Tibial artery (tissue), 4 donors: ENCODE measurements at regions not wholly inside any gene's neighbourhood (a gene's known extent, or its start where the extent isn't known, plus 50 kb on each side); places are given as distances from the start of the nearest gene placed in this dataset.
A peak's percentile ranks its signal among the peaks of the same experiment; 100 is the strongest.

Experiments
- DNase-seq, 2 donors: peaks; one replicate each; pipeline ENCODE4 v3.0.0-alpha.2; 2019
- H3K27ac ChIP-seq, 2 donors: fragments of 200-600 bp; sonication (generic) in 1 of 2; 1 replicate in 1 of 2; 2 replicates in 1 of 2; pipeline ENCODE4 v1.5.1; 2018 to 2019; ENCODE audit warnings: mild to moderate bottlenecking in 1 of 2
- H3K27me3 ChIP-seq, 2 donors: fragments of 200-600 bp; sonication (generic) in 1 of 2; one replicate each; pipeline versions ENCODE4 v1.5.1 to v1.6.0; 2016 to 2019
- H3K36me3 ChIP-seq, 3 donors: fragments of 200-600 bp; sonication (generic) in 2 of 3; one replicate each; pipeline ENCODE4 v1.5.1; 2016 to 2019; ENCODE audit warnings: mild to moderate bottlenecking in 2 of 3
- H3K4me1 ChIP-seq, 4 donors: fragments of 200-600 bp; sonication (generic) in 2 of 4; 1 replicate in 3 of 4; 2 replicates in 1 of 4; pipeline ENCODE4 v1.5.1; 2016 to 2019
- H3K4me3 ChIP-seq, 2 donors: fragments of 200-600 bp; sonication (generic) in 1 of 2; 1 replicate in 1 of 2; 2 replicates in 1 of 2; pipeline ENCODE4 v1.5.1; 2018 to 2019; ENCODE audit warnings: mild to moderate bottlenecking in 2 of 2
- H3K9me3 ChIP-seq, 3 donors: fragments of 200-600 bp; sonication (generic) in 1 of 3; one replicate each; pipeline ENCODE4 v1.5.1; 2016 to 2019
- intact Hi-C: fragments of 100-400 bp; cut with DNase I; formaldehyde crosslinking; loops from one replicate; pipeline ENCODE4 v1.15.0; 2023; ENCODE audit warnings: low total_unique reads
- TF ChIP-seq, protein P1 (sequence below), 2 experiments: fragments of 200-600 bp in 1 of 2; fragments of 450-650 bp in 1 of 2; IDR thresholded peaks; one replicate each; pipeline ENCODE4 v1.5.1; 2017 to 2019; ENCODE audit warnings: antibody characterized with exemption in 2 of 2, mild to moderate bottlenecking in 1 of 2, moderate library complexity in 1 of 2

DNA sequence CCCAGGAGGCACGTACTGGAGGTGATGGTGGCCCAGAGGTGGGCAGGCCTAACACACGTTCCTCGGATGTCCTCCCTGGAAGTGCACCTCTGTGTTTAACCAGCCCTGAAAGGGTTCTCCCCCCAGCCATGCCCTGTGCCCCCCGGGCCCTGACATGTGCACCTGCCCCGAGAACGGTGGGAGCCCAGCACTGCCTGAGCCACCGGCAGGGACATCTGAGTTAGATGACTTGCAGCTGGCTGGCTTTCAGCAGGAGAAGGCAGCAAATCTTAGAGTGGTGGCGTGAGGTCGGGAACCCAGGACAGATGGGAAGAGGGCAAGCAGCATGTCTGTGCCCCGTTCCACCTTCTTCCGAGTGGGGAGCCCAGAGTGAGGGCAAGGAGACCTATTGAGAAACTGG, 291.8 kb downstream of the TCERG1L start:
- intact Hi-C loops: no loop called here

DNA sequence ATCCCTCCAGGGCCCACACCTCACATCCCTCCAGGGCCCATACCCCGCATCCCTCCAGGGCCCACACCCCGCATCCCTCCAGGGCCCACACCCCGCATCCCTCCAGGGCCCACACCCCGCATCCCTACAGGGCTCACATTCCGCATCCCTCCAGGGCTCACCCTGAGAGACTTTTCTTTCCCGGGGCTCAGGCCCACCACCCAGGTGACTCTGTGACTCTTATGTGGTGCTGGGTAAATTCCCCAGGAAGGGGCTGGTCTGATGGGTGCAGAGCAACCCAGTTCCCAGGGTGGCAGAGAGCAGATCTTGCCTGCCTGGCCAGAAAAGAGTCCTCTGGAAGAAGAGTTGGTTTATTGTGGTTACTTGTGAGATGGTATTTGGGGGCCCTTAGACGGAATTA, 290.7 kb downstream of the TCERG1L start:
- peaks cover 0 to 11% of the 10 kb centered on the region in 2 donors for H3K27me3 ChIP-seq
- DNase-seq: no peak
- intact Hi-C loops: no loop called here

More for the DNA sequence above, 291.8 kb downstream of the TCERG1L start:
- DNase-seq: peak in 1 of 2 donors; percentile 55
- H3K4me3 ChIP-seq: no peak overlapping the region
- H3K4me1 ChIP-seq: no peaks in the 10 kb centered on the region
- TF ChIP-seq, protein P1, sequence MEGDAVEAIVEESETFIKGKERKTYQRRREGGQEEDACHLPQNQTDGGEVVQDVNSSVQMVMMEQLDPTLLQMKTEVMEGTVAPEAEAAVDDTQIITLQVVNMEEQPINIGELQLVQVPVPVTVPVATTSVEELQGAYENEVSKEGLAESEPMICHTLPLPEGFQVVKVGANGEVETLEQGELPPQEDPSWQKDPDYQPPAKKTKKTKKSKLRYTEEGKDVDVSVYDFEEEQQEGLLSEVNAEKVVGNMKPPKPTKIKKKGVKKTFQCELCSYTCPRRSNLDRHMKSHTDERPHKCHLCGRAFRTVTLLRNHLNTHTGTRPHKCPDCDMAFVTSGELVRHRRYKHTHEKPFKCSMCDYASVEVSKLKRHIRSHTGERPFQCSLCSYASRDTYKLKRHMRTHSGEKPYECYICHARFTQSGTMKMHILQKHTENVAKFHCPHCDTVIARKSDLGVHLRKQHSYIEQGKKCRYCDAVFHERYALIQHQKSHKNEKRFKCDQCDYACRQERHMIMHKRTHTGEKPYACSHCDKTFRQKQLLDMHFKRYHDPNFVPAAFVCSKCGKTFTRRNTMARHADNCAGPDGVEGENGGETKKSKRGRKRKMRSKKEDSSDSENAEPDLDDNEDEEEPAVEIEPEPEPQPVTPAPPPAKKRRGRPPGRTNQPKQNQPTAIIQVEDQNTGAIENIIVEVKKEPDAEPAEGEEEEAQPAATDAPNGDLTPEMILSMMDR (IDR thresholded peaks at IDR 0.05): no peak
- H3K36me3 ChIP-seq: no peaks in the 10 kb centered on the region
- peaks cover 0 to 11% of the 10 kb centered on the region in 2 donors for H3K27me3 ChIP-seq
- no peak overlapping the region for H3K27ac ChIP-seq
- no peaks in the 10 kb centered on the region for H3K9me3 ChIP-seq

DNA sequence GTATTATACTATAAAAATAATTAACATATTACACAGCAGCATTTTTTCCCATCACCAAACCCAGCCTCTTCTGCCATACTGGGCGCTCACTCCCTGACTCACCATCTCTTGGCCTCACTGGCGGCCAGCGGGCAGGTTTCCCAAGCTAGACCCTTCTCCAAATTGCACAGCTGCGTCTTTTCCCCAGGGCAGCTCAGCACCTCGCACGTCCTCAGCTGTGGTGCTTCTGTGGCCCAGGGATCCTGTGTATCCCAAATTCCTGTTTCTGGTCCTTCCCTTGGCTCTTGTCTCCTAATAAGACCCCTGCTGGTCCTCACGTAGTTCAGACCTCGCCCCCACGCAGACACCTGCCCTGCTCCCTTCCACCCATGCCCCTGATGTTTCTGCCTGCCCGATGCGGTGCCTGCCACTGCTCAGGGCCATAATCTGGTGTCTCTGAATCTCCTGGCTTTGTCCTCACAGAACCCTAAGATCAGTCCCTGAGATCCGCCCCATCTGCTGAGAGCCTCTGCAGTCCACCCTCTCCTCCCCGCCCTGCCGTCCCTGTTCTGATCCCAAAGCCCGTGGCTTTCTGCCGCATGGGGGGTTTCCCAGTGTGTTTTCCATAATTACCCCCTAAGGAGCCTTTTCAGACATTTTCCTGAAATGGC, 290.1 kb downstream of the TCERG1L start:
- no peaks in the 10 kb centered on the region for H3K4me1 ChIP-seq
- H3K27ac ChIP-seq: no peak overlapping the region
- H3K27me3 ChIP-seq: peaks cover 0 to 11% of the 10 kb centered on the region in 2 donors
- no peaks in the 10 kb centered on the region for H3K9me3 ChIP-seq
- DNase-seq: peak in 1 of 2 donors; percentile 45
- no peaks in the 10 kb centered on the region for H3K36me3 ChIP-seq
- H3K4me3 ChIP-seq: no peak overlapping the region
- intact Hi-C loops: no loop called here
- TF ChIP-seq, protein P1 (IDR thresholded peaks at IDR 0.05): no peak

More for the DNA sequence above, 290.7 kb downstream of the TCERG1L start:
- Histone ChIP-seq H3K4me3 (no peak overlapping the region), H3K4me1 (no peaks in the 10 kb centered on the region), H3K27ac (no peak overlapping the region), H3K36me3 (no peaks in the 10 kb centered on the region), H3K9me3 (no peaks in the 10 kb centered on the region)
- TF ChIP-seq, protein P1 (IDR thresholded peaks at IDR 0.05): no peak

- Histone ChIP-seq H3K9me3 (no peaks in the 10 kb centered on the region), H3K27ac (no peak overlapping the region), H3K4me3 (no peak overlapping the region), H3K27me3 (peaks cover 0 to 11% of the 10 kb centered on the region in 2 donors), H3K4me1 (no peaks in the 10 kb centered on the region), H3K36me3 (no peaks in the 10 kb centered on the region)
- DNase-seq: no peak
- TF ChIP-seq, protein P1 (IDR thresholded peaks at IDR 0.05): no peak
- intact Hi-C loops: no loop called here
Observed at GRCh38 chr10:131021969-131022368, 289.6 kb downstream of the TCERG1L start.

DNA sequence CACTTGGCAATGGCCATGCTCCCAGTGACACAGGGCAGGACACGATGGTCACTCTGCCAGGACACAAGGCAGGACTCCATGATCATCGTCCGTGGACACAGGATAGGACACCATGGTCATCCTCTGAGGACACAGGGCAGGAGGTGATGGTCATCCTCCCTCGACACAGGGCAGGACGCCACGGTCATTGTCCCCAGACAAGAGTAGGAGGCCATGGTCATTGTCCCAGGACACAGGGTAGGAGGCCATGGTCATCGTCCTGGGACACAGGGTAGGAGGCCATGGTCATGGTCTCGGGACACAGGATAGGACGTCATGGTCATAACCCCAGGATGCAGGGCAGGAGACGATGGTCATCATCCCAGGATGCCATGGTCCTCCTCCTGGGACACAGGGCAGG, 289.2 kb downstream of the TCERG1L start:
- Histone ChIP-seq H3K36me3 (no peaks in the 10 kb centered on the region), H3K27me3 (peaks cover 0 to 11% of the 10 kb centered on the region in 2 donors), H3K4me1 (no peaks in the 10 kb centered on the region), H3K9me3 (no peaks in the 10 kb centered on the region), H3K27ac (no peak overlapping the region), H3K4me3 (no peak overlapping the region)
- TF ChIP-seq, protein P1 (IDR thresholded peaks at IDR 0.05): no peak
- DNase-seq: no peak
- intact Hi-C loops: no loop called here
